Sigmoid colon (tissue), 4 donors: ENCODE measurements at regions not wholly inside any gene's neighbourhood (a gene's known extent, or its start where the extent isn't known, plus 50 kb on each side); places are given as distances from the start of the nearest gene placed in this dataset.

Source experiments
- EP300 ChIP-seq, 4 donors: sonication (generic); formaldehyde crosslinking; IDR thresholded peaks; one replicate each; pipeline ENCODE4 v1.6.1; 2017; ENCODE audit warnings: antibody characterized with exemption in 4 of 4
- TF ChIP-seq, protein P1 (sequence below), 4 experiments: fragments of 450-650 bp in 3 of 4; fragments of 200-600 bp in 1 of 4; IDR thresholded peaks; one replicate each; pipeline ENCODE4 v1.5.1; 2016 to 2019; ENCODE audit warnings: antibody characterized with exemption in 4 of 4, mild to moderate bottlenecking in 3 of 4, moderate library complexity in 2 of 4

DNA sequence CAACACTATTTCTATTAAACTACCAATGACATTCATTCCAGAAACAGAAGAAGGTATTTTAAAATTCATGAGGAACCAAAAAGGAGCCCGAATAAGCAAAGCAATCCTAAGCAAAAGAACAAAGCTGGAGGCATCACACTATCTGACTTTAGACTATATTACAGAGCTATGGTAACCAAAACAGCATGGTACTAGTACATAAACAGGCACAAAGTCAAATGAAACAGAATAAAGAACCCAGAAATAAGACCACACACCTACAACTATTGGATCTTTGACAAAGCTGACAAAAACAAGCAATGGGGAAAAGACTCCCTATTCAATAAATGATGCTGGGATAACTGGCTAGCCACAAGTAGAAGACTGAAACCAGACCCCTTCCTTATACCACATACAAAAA is 122.3 kb downstream of the ITIH6 start:
- TF ChIP-seq, protein P1, sequence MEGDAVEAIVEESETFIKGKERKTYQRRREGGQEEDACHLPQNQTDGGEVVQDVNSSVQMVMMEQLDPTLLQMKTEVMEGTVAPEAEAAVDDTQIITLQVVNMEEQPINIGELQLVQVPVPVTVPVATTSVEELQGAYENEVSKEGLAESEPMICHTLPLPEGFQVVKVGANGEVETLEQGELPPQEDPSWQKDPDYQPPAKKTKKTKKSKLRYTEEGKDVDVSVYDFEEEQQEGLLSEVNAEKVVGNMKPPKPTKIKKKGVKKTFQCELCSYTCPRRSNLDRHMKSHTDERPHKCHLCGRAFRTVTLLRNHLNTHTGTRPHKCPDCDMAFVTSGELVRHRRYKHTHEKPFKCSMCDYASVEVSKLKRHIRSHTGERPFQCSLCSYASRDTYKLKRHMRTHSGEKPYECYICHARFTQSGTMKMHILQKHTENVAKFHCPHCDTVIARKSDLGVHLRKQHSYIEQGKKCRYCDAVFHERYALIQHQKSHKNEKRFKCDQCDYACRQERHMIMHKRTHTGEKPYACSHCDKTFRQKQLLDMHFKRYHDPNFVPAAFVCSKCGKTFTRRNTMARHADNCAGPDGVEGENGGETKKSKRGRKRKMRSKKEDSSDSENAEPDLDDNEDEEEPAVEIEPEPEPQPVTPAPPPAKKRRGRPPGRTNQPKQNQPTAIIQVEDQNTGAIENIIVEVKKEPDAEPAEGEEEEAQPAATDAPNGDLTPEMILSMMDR (IDR thresholded peaks at IDR 0.05), result no peak
- no peak for TF ChIP-seq EP300 (IDR thresholded peaks at IDR 0.05)
